Lower leg skin (tissue), 3 donors: ENCODE measurements at regions not wholly inside any gene's neighbourhood (a gene's known extent, or its start where the extent isn't known, plus 50 kb on each side); places are given as distances from the start of the nearest gene placed in this dataset.

Experiments used
- POLR2A ChIP-seq, 2 donors: fragments of 450-650 bp; IDR thresholded peaks; one replicate each; pipeline ENCODE4 v1.6.1; 2016 to 2017; ENCODE audit warnings: antibody characterized with exemption in 2 of 2, mild to moderate bottlenecking in 1 of 2, moderate library complexity in 1 of 2
- TF ChIP-seq, protein P1 (sequence below), 3 donors: fragments of 450-650 bp; IDR thresholded peaks; one replicate each; pipeline ENCODE4 v1.5.1; 2016; ENCODE audit warnings: antibody characterized with exemption in 3 of 3, mild to moderate bottlenecking in 3 of 3, moderate library complexity in 2 of 3

DNA sequence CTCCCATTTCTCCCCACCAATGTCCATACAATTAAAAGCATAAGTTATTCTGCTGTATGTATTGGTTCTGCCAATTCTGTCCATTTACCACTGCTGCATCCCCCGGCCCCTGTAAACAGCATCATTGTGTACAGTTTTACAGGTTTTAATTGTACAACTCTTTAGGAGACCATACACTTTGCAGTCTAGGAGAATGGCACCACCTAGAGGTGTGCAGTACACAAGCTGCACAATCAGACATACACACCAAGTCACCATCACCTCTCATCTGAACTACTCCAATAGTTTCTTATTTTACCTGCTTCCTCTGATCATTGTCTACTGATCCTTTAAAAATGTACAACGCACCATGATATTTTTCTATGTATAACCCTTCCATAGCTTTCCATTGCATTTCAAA lies 855.9 kb upstream of the KLHL1 start:
- TF ChIP-seq, protein P1, sequence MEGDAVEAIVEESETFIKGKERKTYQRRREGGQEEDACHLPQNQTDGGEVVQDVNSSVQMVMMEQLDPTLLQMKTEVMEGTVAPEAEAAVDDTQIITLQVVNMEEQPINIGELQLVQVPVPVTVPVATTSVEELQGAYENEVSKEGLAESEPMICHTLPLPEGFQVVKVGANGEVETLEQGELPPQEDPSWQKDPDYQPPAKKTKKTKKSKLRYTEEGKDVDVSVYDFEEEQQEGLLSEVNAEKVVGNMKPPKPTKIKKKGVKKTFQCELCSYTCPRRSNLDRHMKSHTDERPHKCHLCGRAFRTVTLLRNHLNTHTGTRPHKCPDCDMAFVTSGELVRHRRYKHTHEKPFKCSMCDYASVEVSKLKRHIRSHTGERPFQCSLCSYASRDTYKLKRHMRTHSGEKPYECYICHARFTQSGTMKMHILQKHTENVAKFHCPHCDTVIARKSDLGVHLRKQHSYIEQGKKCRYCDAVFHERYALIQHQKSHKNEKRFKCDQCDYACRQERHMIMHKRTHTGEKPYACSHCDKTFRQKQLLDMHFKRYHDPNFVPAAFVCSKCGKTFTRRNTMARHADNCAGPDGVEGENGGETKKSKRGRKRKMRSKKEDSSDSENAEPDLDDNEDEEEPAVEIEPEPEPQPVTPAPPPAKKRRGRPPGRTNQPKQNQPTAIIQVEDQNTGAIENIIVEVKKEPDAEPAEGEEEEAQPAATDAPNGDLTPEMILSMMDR (IDR thresholded peaks at IDR 0.05) = no peak
- no peak for TF ChIP-seq POLR2A (IDR thresholded peaks at IDR 0.05)
